Natural killer cell (primary cell): ENCODE measurements at regions not wholly inside any gene's neighbourhood (a gene's known extent, or its start where the extent isn't known, plus 50 kb on each side); places are given as distances from the start of the nearest gene placed in this dataset.

ENCODE experiments used
- ATAC-seq, 3 donors: fragments of 150-1000 bp in 2 of 3; fragments of 200-7000 bp in 1 of 3; cut with Tn5 transposase; 1 replicate in 1 of 3; 2 replicates in 2 of 3; pipeline ENCODE4 v1.10.0; 2021; ENCODE audit warnings: mild to moderate bottlenecking in 2 of 3, moderate library complexity in 2 of 3
- DNase-seq, 2 donors: peaks; one replicate each; pipeline versions ENCODE4 v3.0.0 to v3.0.0-alpha.2; 2013 to 2021; ENCODE audit warnings: mixed read lengths in 1 of 2
- H3K27ac ChIP-seq: one replicate; pipeline ENCODE4 v1.5.1; 2013; ENCODE audit warnings: mild to moderate bottlenecking, low read length
- H3K27me3 ChIP-seq: one replicate; pipeline ENCODE4 v1.6.1; 2013; ENCODE audit warnings: low read length; ENCODE audit not compliant: control insufficient read depth, insufficient read depth
- H3K36me3 ChIP-seq: one replicate; pipeline ENCODE4 v1.6.1; 2013; ENCODE audit warnings: low read length; ENCODE audit not compliant: control insufficient read depth, insufficient read depth
- H3K4me1 ChIP-seq: one replicate; pipeline ENCODE4 v1.6.1; 2013; ENCODE audit warnings: low read length; ENCODE audit not compliant: control insufficient read depth, insufficient read depth
- H3K4me3 ChIP-seq: one replicate; pipeline ENCODE4 v1.5.1; 2013; ENCODE audit warnings: low read length
- H3K9me3 ChIP-seq: one replicate; pipeline ENCODE4 v1.6.1; 2013; ENCODE audit warnings: low read length; ENCODE audit not compliant: control insufficient read depth, insufficient read depth
- H3K27ac Mint-ChIP-seq, 2 donors: one replicate each; pipeline ENCODE4 v1.8.0; 2022; ENCODE audit warnings: mild to moderate bottlenecking in 2 of 2, mixed read lengths in 2 of 2, moderate library complexity in 1 of 2
- H3K27me3 Mint-ChIP-seq, 2 donors: one replicate each; pipeline ENCODE4 v1.8.0; 2022; ENCODE audit warnings: low read depth in 2 of 2, mixed read lengths in 2 of 2
- H3K36me3 Mint-ChIP-seq: one replicate; pipeline ENCODE4 v1.8.0; 2022; ENCODE audit warnings: mixed read lengths
- H3K4me1 Mint-ChIP-seq, 2 donors: one replicate each; pipeline ENCODE4 v1.8.0; 2022; ENCODE audit warnings: mixed read lengths in 2 of 2
- H3K4me3 Mint-ChIP-seq: one replicate; pipeline ENCODE4 v1.8.0; 2022; ENCODE audit warnings: mild to moderate bottlenecking, moderate library complexity, mixed read lengths
- H3K9me3 Mint-ChIP-seq, 2 donors: one replicate each; pipeline ENCODE4 v1.8.0; 2022; ENCODE audit warnings: mixed read lengths in 2 of 2
- CTCF ChIP-seq: fragments of 200-600 bp; IDR thresholded peaks from one replicate; pipeline ENCODE4 v1.8.0; 2022; ENCODE audit warnings: antibody characterized with exemption
- WGBS: methylation state at CpG from one replicate; pipeline ENCODE4 v1.1.7; 2013; ENCODE audit warnings: missing lambda C conversion rate; ENCODE audit not compliant: insufficient coverage; 5-methylcytosine and 5-hydroxymethylcytosine counted together
- intact Hi-C: fragments of 100-400 bp; cut with micrococcal nuclease; formaldehyde crosslinking; loops from one replicate; pipeline ENCODE4 v1.14.2; 2022

DNA sequence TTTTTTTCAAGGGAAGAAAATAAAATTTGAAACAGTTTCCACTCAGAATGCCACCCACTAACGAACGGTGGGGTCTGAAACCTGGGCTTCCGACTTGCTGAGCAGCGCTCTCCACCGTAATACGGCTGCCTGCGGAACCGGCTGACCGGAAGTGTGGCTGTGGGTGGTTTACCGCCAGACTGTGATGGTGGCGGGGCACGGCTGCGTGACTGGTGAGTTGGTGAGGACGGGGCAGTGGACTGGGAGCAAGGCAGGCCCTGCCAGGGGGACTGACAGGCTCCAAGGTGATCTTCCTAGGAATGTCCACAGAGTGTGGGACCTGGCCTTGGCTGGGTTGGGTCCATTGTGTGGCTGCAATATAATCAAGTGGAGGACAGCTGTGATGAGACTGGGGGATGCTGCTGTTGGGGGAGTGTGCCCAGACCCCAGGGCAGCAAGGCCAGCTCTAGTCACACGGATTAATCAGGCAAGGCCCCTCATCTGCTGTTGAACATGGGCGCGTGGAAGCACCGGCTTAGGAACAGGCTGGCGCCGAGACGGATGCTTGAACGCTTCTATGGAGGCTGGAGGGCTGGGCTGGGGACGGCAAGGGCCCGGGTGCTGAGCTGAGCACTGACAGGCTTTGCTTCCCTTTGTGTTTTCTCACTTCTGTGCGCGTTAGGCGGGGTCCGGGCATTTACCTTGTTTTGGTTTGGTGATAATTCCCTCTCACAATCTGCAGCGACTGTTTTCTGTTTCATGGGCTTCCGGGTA, 357.7 kb upstream of the SPRED2 start:
- Mint-ChIP-seq H3K4me1 (no peaks in the 10 kb centered on the region), H3K36me3 (no peaks in the 10 kb centered on the region), H3K9me3 (peaks cover 3 to 5% of the 10 kb centered on the region in 2 donors), H3K27me3 (no peaks in the 10 kb centered on the region), H3K27ac (no peak overlapping the region), H3K4me3 (no peak overlapping the region)
- no peak for TF ChIP-seq CTCF
- DNase-seq (no peak), ATAC-seq (no peak)
- intact Hi-C loops: no loop called here
- 92% methylated on average over 30 of the region's 30 CpGs for WGBS
- Histone ChIP-seq H3K27me3 (no peaks in the 10 kb centered on the region), H3K4me1 (no peaks in the 10 kb centered on the region), H3K36me3 (no peaks in the 10 kb centered on the region), H3K9me3 (no peaks in the 10 kb centered on the region), H3K27ac (no peak overlapping the region), H3K4me3 (no peak overlapping the region)

GRCh38 chr2:65788556-65788955, 356.2 kb upstream of the SPRED2 start:
- WGBS: 73% methylated on average over 5 of the region's 5 CpGs
- TF ChIP-seq CTCF: no peak
- Mint-ChIP-seq H3K36me3 (no peaks in the 10 kb centered on the region), H3K9me3 (peaks cover 3 to 5% of the 10 kb centered on the region in 2 donors), H3K4me1 (no peaks in the 10 kb centered on the region), H3K27me3 (no peaks in the 10 kb centered on the region), H3K27ac (no peak overlapping the region), H3K4me3 (no peak overlapping the region)
- ATAC-seq: no peak
- intact Hi-C loops: no loop called here
- Histone ChIP-seq H3K4me3 (no peak overlapping the region), H3K9me3 (no peaks in the 10 kb centered on the region), H3K27ac (no peak overlapping the region), H3K36me3 (no peaks in the 10 kb centered on the region), H3K27me3 (no peaks in the 10 kb centered on the region), H3K4me1 (no peaks in the 10 kb centered on the region)
- no peak for DNase-seq

DNA sequence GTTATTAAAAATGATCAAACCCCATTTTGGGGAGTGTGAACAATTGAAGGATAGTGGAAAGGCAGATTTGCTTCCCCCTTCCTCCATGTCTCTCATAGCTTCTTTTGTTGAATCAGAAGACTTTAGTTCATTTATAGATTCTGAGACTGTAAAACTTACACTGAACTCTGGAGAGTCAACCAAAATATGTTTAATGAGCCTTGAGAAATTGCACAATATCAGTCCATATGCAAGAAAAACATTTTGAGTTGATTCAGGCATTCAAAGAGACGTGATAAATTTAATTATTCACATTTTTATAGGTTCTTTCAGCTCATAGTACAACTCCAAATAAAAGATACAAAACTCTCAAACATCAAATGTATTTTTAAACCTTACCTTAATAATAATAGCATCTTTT, 354.4 kb upstream of the SPRED2 start:
- no peaks in the 10 kb centered on the region for H3K36me3 Mint-ChIP-seq

More for the DNA sequence above, 354.4 kb upstream of the SPRED2 start:
- no peaks in the 10 kb centered on the region for H3K36me3 ChIP-seq
- Mint-ChIP-seq H3K4me1 (no peaks in the 10 kb centered on the region), H3K9me3 (peaks cover 3 to 5% of the 10 kb centered on the region in 2 donors), H3K27ac (no peak overlapping the region), H3K4me3 (no peak overlapping the region), H3K27me3 (no peaks in the 10 kb centered on the region)
- intact Hi-C loops: no loop called here
- DNase-seq (no peak), ATAC-seq (no peak)
- H3K4me3 ChIP-seq: no peak overlapping the region
- no peaks in the 10 kb centered on the region for H3K4me1 ChIP-seq
- H3K27me3 ChIP-seq: no peaks in the 10 kb centered on the region
- no peaks in the 10 kb centered on the region for H3K9me3 ChIP-seq
- no CpG with 5 or more reads among the region's 1 CpG for WGBS
- no peak overlapping the region for H3K27ac ChIP-seq
- TF ChIP-seq CTCF: no peak
